GM21381 (cell line): ENCODE measurements at regions not wholly inside any gene's neighbourhood (a gene's known extent, or its start where the extent isn't known, plus 50 kb on each side); places are given as distances from the start of the nearest gene placed in this dataset.
"Not testable (repeated sequence)": the region's sequence is repeated elsewhere in the genome, so short reads cannot be mapped to it uniquely, and the experiment has no call there.

Source experiments
- ATAC-seq: cut with Tn5 transposase; IDR thresholded peaks from one replicate; pipeline ENCODE4 v1.9.1; 2021; ENCODE audit warnings: mild to moderate bottlenecking, moderate library complexity; ENCODE audit not compliant: unreplicated experiment

DNA sequence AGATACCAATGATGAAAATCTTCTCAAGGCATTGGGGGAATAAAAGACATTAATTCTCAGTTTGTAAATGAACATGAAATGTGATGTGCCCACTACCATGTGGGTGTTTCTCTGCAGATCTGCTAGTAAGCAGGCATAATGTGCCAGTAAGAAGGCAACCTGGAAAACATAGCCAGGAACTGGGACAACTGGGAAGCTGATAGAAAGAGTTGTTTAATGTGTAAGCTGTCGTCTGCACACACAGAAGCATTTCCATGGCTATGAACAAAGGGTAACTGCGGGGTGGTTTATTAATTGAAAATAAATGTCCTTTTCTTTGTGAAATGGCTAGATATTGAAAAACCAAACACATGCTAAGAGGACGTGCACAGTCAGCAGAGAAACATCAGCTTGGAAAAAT is 52.0 kb downstream of the ZC3H11B start:
- no peak for ATAC-seq

DNA sequence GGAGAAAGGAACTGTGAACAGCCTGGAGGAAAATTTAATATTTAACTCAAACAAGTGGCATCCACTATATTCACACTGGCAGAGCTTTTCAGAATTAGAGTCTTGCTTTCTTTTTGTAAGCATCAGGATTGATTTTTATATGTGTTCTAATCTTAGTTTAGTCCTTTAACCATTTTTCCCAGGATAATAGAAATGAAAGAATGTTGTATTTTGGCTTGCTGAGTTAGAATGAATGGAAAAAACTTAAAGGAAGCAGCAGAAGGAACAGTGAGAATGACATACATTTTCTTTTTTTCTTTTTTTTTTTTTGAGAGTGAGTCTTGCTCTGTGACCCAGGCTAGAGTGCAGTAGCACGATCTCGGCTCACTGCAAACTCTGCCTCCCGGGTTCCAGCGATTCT is 53.0 kb downstream of the ZC3H11B start:
- no peak for ATAC-seq

DNA sequence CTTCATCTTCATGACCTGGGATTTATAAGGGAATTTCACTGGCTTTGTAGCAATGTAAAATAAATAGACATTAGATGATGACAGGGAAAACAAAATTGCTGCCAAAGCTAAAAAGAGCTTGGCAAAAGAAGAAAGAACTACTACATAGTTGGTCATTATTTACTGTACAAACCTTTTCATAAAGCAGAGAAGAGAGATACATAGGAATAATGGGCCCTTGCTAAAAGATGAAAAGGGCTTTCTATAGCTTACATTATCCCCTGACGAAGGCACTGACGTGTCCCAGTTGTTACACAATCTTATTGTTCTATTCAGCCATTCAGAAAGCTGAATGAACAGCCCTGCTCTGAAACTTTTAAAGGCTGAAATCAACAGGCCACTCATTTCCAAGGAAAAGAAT is 57.1 kb downstream of the ZC3H11B start:
- ATAC-seq = no peak

DNA sequence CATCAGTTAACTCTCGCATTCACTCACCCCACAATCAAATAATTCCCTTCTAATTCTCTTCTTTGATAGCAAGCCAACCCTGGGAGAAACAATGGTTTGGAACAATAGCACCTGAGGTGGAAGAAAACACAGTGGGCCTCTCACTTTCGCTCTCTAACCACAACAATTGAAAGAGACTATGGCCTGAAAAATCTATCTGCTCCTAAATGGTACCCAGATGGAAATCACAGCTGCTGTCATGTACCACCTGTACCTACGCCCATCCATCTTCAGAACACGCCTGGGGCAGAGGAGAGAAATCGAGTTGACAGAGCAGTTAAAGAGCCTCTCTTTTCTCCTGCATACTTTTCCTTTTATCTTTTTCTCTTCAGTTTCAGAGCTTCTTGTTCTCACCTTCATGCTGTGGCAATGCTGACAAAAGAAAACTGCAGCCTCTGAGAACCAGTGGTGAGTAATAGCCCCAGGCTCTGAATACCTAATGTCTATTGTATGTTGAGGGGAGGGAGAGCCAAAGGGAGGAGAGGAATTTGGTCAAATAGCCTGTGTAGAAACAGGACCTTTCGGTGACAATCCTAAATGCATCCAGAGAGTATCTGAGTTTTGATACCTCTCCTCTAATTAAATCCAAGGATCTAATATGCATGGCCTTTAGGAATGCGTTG is 57.7 kb downstream of the ZC3H11B start:
- no peak for ATAC-seq

DNA sequence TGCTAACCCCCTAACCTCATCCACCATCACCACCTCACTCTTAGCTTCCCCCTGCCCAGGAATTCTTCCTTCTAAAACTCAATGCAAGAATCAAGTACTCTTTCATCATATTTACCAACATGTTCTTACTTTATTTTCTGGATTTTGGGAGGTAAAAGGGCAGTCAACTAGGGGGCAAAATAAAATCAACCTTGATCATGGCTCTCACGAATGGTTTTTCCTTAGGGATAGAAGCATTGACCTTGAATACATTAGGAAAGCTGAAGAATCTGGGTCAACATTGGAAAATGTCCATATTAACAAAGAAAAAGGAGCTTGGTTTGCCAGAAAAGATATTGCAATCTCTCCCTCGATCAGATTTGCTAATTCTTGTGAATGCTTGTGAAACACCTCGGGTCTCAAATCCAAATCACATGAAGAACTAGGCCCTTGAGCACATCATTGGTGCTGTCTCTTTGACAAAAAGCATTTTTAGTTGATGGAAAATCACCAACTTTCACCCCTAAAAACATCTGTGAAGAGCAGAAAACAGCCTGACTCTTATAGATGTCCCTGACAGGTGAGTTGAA is 58.9 kb downstream of the ZC3H11B start:
- no peak for ATAC-seq

DNA sequence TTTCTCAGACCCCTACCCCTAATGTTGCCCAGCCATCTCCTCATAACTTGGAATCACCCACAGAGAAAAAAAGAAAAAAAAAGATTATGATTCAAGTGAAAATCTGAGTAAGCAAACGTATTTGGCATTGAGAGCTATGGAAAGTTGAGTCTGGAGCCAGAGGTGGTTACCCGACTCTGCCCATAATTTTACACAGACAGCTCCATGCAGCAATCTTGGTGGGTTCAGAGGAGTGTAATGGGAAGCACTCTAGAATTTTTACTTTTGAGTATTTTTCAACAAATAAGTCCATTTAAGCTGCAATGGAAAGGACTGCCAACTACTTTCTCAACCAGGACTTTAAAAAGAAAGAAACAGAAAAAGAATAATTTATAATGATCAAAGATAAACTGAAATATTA is 62.7 kb downstream of the ZC3H11B start:
- ATAC-seq = no peak

DNA sequence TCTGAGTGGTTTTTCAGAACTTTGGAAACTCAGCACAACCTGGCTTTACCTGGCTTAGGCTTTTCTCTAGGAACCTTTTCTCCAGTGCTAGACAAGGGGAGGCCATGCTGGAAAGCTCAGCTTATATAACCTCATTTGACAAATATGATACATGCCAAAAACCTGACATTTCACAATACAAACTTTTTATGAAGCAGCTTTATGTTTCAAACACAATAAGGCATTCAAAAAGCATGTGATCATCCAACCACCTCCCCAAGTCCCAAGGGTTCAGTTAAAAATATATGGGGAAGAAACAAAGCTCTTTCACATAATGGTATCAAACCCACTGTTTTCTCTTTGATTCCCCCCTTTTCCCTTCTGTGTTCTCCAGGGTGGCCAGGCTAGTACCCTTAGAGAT is 63.7 kb downstream of the ZC3H11B start:
- no peak for ATAC-seq

DNA sequence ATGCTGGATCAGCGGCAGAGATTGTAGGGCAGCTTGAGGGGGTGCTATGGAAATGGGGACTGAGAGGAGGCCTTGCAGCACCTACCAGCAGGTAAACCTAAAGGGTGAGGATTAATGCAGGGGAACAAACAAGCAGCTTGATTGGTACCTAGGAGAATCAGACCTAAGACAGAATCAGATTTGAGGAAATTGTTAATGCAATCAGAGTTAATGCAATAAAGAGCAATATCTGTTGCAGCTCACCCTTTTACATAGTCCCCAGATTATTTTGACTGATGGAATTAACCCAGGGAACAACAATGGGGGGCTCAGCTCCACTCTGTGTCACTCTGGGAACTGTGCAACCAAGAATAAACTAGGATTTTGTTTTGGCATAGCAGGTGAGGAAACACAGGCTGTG is 64.5 kb downstream of the ZC3H11B start:
- ATAC-seq = no peak

DNA sequence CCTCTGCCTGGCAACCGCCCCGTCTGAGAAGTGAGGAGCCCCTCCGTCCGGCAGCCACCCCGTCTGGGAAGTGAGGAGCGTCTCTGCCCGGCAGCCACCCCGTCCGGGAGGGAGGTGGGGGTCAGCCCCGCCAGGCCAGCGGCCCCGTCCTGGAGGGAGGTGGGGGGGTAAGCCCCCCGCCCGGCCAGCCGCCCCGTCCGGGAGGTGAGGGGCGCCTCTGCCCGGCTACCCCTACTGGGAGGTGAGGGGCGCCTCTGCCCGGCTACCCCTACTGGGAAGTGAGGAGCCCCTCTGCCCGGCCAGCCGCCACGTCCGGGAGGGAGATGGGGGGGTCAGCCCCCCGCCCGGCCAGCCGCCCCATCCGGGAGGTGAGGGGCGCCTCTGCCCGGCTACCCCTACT is 67.1 kb downstream of the ZC3H11B start:
- ATAC-seq = not testable (repeated sequence)

DNA sequence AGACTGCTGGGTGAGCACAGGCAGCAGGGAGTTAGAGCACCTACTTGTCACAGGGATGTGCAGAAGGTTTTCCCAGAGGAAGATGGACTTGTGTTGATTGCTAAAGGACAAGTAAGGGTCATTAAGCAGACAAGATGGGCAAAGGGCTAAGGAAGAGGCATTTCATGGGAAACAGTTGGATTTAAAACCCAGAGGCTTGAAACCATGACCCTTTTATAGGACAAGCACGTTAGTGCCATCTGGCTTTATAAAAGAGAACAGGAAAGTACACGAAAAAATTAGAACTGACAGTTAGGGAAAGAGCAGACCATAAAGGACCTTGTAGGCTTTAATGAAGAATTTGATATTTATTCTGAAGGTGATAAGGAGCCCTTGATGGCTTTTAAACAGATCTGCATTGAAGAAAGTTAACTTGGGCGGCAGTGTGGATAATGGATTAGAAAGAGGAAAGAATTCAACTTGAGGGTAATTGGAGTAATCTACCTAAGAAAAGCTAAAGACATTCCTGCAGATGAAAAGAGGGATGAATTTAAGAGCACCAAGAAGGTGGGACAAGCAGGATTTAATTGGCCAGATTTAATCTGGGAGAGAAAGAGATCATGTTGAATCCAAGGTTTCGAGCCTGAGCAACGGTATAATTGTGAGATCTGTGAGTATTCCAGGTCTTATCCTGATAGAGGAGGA is 68.6 kb downstream of the ZC3H11B start:
- no peak for ATAC-seq

DNA sequence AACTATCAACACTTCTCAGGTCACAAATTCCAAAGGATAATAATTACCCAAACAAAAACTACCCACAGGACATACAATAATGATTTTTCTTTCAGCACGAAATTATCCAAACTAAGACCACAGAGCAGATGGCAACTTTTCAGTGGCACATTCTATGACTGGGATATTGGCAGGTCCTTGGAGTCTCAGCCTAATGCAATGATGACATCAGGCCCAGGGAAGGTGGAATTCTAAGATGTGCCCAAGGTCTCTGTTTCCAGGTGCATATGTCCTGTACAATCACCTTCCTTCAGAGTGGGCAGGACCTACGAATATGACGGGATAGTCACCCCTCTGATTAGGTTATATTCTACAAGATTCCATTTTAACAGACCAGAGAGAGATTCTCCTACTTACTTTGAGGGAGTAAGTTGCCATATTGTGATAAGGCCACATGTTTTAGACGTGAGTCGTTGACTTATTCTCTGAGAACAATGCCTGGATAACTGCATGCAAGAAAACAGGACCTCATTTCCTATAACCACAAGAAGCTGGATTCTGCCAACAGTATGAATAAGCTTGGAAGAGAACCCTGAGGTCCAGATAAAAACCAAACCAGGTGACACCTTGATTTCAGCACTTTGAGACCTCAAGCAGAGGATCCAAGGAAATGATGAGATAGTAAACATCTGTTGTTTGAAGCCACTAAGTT is 69.9 kb downstream of the ZC3H11B start:
- ATAC-seq = no peak

DNA sequence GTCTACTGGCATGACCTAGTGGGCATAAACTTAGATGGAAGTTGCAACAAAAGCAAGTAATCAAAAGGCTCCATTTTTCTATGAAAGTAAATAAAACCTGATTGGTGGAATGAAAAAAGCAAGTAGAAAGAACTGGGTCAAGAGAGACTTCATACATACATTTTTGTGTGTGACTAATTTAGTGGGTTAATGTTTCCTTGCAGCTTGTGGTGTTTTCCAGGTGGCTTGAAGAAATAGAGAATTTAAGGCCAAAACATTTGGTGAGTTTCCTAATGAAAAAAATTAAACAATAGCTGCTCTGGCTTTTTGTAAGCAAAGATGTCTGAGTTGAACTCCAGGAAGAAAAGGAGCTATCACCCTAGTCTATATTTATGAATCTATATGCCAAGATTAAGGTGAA is 71.0 kb downstream of the ZC3H11B start:
- no peak for ATAC-seq

DNA sequence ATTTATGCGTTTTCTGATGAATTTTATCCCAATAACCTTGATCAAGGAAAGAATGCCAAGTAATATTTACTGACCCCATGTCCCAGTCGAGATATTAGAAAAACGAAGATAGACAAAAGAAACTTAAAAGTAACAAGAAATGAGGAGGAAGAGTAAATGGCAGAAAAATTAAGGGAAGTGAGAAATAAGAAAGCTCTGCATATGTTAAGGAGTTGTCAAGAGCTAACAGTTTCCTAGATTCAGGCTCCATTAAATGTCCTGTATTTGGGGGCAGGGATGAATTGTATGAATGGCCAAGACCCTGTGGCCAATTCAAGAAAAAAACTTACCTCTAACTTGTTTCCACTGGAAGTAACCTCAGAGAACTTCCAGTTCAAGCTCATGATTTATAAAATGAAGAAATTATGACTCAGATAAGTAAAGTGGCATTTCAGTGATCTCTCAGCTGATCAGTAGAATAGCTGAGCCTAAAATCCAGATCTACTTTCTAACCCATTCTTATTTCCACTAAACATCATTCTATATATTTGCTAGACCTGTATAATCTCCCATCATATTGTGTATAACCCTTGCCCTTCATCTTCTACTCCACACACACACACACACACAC is 73.2 kb downstream of the ZC3H11B start:
- no peak for ATAC-seq

DNA sequence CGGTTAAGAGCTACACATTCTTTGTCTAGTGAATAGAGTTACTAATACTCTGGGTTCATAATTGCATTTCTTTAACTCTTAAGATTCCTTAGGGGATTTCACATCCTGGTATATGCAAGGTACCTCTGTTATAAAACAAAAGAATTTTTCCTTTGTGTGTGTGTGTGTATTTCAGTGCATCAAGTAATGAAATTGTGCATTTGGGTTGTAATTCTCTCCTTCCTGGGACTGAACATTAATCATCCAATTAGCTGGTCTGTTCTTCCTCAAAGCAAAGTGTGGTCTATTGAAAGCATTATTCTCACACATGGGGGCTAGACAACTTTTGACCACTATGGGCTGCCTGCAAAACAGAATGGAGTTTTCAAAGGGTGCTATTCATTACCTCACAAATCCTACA is 74.0 kb downstream of the ZC3H11B start:
- no peak for ATAC-seq

DNA sequence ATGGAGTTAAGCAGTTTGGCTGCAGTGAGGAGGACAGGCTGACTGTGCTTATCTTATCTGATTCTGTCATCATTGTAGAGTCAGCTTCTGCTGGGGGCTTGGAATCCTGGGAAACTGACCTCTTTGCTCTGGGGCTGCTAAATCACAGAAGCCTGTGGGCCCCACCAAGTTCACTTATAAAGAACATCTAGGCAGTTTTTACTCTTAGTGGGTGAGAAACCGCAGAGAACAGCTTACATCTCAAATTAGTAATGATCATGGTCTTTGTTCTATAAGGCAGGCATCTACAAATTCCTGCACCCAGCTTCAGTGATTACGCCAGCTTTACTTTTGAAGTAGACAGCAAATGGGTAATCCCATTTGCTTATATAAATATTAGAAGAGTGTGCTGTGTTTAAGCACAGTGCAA is 75.7 kb downstream of the ZC3H11B start:
- no peak for ATAC-seq

DNA sequence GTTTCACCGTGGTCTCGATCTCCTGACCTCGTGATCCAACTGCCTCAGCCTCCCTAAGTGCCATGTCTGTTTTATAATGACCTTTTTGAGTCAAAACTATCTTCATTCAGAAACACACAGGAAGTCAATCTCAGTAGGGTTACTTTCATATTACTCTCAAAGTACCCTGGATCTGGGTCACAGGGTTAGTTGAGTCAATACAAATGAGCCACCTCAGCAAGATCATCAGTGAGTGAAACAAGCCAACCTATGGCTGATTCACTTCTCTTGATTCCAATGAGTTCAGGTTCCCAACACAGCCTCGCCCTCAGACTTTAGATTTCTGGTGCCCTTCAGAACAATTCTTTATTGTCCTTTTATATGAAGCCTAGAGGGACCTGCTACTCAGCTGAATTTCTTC is 76.9 kb downstream of the ZC3H11B start:
- no peak for ATAC-seq

DNA sequence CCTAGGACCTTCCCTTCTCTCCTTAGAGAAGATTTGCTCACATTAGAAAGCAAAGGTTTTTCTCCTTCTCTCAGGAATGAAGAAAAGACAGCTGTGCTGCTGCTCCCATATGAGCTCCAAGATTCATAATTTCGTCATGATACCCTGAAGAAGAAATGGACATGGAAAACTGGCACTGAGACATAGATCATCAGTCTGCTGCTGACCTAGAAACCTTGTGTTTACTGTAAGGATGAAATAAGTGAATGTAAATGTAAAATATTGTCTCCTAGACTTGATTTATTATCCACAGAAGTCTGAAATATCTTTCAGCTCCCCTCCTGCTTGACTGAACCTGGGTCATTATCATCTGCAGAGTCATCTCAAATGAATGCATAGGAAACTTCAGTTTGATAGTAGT is 77.9 kb downstream of the ZC3H11B start:
- ATAC-seq = no peak

DNA sequence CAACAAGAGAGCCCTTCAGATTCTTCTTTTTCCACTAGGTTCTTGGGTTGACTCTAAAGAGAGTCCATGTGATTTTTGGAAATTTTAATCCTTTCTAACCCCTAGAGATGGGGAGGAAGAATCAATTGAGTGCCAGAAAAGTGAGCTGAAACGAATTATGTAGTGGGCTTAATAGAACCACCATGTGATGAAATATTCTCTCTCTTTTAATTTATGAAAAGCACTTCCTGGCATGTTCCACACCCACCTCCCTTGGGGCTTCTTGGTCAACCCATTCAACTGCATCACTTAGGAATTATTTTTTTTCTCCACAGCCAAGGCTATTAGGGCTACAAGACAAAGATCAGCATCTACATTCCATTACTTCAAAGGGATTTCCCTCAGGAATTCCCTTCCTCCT is 79.6 kb downstream of the ZC3H11B start:
- no peak for ATAC-seq

DNA sequence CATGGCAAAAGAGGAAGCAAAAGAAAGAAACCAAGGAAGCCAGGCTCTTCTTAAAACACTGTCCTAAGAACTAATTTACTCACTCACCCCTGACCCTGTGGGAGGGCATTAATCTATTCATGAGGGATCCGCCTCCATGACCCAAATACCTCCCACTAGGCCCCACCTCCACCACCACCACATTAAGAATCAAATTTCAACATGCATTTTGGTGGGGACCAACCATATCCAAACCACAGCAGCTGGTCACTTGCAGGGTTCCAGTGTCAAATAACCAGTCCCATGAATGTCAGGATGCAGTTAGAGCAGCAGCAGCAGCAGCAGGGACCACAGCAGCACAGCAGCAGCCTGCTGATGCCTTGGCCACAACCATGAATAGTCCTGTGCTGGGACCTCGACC is 83.8 kb downstream of the ZC3H11B start:
- no peak for ATAC-seq

DNA sequence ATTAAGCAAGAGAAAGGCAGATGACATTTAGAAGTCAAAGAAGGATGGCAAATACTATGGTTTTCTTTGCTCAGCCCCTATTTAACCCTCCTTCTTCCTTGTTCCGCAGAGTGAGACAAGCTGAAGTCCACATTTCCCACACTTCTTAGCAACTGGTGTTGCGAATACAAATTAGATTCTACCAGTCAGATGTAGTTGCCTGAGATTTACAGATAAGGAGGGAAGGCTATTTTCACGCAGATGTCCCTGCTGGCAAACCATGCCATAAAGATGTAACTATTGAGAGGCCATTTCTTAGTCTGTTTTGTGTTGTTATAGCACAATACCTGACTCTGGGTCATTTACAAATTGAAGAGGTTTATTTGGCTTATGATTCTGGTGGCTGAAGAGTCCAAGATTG is 84.3 kb downstream of the ZC3H11B start:
- no peak for ATAC-seq

DNA sequence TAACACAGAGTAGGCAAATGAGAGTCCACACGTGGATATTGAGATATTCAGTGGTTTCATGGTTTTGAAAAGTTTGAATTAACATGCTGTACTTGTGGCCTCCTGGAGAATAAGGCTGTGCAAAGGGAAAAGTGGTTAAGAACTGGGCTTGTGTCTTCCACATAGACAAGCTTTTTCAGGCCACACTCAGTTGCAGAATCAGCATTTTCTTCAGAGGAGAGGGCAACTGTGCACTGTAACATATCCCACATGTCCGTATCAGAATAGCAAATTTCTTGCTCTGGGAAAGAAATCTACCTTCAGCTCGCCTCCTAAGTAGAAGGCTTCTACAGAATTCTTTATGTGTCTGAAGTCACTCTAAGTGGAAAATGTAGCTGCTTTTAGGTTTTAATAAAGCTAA is 84.9 kb downstream of the ZC3H11B start:
- ATAC-seq = no peak

DNA sequence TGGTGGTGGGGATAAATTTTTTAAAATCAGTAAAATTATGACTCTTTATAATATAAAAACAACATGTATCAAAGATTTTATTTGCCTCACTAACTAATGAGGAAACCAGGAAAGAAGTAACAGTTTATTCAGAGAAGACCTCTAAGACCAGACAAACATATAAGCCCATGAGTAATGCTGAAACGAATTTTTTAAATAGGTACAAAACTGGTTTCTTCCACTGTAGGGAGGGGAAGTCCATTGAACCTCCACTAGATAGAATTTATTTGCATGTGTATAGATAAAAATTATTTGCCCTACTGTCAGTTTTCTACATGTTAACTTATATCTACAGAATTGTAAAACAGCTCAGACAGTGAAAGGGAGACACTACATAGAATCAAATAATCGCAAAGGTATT is 86.8 kb downstream of the ZC3H11B start:
- no peak for ATAC-seq
